Hematopoietic multipotent progenitor cell treated with erythropoietin and hydrocortisone succinate and interleukin-3 and kit ligand, for 6 days (in vitro differentiated cells): ENCODE measurements at regions not wholly inside any gene's neighbourhood (a gene's known extent, or its start where the extent isn't known, plus 50 kb on each side); places are given as distances from the start of the nearest gene placed in this dataset.
A peak's percentile ranks its signal among the peaks of the same experiment; 100 is the strongest.
"Not testable (repeated sequence)": the region's sequence is repeated elsewhere in the genome, so short reads cannot be mapped to it uniquely, and the experiment has no call there.

Experiments used
- DNase-seq: peaks from one replicate; pipeline ENCODE4 v3.0.0-alpha.2; 2015

GRCh38 chr6:71360556-71361335 lies 72.1 kb downstream of the OGFRL1 start:
- not testable (repeated sequence) for DNase-seq

DNA sequence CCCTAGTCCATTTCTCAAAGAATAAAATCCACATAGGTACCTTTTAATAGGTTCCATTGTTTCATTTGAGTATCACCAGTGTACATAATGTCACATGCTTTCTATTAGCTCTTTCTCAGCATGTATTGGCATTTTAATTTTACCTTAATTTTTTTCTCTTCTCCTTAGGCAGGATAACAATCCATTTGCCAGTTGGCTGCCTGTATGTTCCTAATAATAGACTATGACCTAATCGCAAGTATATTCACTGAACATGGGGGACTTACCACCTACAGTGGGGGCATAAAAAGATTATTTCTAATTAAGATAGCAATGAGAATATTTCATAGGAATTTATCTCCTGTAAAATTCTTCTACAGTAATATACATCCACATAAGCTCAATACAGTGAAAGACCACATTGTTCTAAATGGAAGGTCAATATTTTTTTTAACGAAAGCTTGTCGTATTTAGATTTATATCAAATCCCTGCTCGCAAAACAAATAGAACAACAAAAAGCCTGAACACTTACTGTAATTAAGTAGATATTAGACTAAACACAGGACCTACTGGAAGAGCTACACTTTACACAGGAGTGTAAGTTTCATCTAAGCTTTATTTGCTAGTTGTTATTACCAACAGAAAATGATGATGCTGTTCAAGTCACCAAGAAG lies 76.4 kb downstream of the OGFRL1 start:
- DNase-seq, result no peak

DNA sequence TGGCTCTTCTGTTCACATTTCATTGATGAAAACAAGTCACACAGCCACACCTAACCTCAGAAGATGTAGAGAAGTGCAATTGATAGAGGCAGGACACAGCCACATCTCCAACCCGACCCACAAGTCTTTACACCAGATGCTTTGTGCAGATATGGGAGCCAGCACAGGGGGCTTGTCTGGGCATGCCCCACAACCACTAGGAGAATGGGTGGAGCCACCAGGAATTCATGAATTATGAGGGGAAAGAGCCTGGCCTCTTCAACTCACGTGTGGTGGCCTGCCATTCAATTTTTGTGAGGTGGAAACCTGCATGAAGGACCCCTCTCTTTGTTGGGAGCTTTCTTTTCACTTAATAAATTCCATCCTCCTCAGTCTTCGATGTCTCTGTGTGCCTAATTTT lies 79.1 kb downstream of the OGFRL1 start:
- peak; percentile 72 for DNase-seq

GRCh38 chr6:71368284-71368683 lies 79.7 kb downstream of the OGFRL1 start:
- DNase-seq, result no peak

- no peak for DNase-seq
Measured at GRCh38 chr6:71371559-71371958, 82.9 kb downstream of the OGFRL1 start.

GRCh38 chr6:71373943-71374342 lies 85.3 kb downstream of the OGFRL1 start:
- no peak for DNase-seq

DNA sequence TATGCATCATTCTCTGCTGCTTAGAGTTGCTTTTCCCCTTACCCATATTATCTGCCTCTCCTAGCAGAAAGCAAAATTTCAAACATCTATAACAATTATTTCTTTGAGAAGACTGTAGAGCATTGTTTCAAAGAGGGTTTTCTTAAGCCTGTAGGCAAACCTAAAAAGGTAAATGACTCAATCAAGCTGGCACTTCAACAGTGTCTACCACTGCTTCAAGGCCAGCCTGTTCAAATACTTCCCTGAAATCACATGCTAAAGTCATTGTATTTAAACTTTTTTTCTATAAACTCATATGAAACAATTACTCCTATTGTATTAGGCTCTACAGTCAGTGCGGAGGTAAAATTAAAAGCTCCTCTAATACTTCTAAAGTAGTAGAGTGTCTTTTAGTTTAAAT lies 87.1 kb downstream of the OGFRL1 start:
- DNase-seq, result no peak

DNA sequence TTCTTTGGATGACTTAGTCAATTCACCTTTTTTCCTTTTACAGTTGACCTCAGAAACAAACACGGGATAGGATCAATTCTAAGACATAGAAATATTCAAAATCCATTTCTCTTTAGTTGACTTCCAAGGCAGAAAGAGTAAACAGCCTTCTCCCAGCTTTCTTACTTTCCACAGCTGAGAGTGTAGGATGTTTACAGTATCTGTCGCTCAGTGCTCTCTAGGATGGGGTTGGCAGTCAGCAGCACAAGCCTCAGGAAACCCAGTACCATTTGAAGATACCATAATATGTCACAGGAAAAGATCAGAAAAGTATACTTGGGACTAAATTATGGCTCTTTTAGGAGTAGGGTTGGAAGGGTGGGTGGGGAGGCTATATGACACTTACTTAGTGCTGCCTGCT lies 88.2 kb downstream of the OGFRL1 start:
- DNase-seq, result no peak

- DNase-seq, result no peak
Measured at GRCh38 chr6:71383476-71383875, 94.9 kb downstream of the OGFRL1 start.

DNA sequence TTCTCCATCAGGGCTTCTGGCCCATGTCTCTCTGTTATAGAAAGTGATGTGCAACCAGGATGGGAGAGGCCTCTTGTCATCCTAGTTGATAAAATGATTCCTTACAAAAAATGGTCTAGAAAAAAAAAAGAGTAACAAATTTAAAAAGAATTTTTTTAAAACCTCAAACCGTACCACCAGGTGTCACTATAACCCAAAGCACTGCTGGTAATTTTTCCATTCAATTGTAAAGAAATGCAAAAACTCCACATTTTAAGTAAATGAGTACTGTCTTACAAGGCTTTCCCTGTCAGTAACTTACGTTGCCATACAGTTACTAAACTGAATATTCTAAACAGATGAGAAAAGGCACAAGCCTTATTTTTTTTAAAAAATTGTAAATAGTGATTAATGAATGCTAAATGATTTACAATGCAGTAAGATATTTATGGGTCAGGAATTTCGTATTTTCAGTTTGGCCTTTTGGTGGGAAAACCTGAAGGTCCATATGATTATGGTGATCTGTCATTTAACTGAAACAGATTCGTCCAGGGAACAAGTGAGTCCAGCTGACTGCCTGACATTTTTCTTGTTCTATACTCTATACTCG lies 95.4 kb downstream of the OGFRL1 start:
- DNase-seq, result peak; percentile 67

GRCh38 chr6:71385111-71385822 lies 96.7 kb downstream of the OGFRL1 start:
- DNase-seq, result no peak

DNA sequence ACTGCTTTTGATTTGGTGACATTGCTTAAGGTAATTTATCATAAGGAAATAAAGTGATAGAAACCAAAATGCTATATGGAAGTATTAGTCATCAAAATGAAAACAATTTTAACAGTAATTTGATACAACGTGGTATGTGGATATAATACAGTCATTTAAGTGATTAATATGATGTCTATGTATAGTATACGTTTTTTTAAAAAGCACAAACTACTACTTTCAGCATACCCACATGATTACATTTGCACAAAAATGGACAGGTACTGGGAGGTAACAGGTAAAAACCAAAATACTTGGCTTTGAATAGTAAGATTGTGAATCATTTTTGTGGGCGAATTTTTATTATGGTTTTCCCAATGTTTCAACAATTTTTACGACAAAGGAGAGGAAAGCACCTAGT lies 97.6 kb downstream of the OGFRL1 start:
- no peak for DNase-seq

GRCh38 chr6:71387179-71387578 lies 98.6 kb downstream of the OGFRL1 start:
- DNase-seq, result no peak

- DNase-seq, result peak; percentile 17
Measured at GRCh38 chr6:71388068-71388744, 99.6 kb downstream of the OGFRL1 start.

DNA sequence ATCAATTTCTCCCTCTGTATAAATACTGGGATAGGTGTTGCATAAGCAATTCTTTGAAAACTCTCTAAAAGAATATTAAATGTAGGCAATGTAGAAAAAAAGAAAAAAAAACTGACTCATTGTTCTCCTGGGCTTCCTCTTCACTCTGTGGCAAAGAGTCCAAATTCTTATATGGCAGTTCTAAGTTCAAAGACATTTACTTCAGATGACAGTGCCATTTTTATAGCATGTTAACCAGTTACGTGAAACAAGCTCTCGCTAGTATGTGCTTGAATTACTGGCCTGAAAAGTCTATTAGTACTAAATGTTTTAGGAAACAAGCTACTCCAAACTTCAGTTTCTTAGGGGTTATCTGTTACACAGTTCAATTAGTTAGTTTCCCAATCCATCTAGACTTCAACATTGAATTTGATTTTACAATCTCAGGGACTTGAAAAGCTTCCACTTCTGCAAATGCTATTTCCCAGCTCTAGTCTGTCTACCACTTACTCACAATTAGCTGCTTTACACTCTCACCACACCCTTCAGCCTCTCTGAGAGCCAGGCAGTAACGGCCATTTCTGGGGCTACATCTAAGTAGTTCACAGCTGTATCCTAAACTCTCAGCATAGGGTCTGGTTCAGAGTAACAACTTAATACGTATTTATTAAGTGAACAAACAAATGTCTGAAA lies 100.4 kb downstream of the OGFRL1 start:
- no peak for DNase-seq

DNA sequence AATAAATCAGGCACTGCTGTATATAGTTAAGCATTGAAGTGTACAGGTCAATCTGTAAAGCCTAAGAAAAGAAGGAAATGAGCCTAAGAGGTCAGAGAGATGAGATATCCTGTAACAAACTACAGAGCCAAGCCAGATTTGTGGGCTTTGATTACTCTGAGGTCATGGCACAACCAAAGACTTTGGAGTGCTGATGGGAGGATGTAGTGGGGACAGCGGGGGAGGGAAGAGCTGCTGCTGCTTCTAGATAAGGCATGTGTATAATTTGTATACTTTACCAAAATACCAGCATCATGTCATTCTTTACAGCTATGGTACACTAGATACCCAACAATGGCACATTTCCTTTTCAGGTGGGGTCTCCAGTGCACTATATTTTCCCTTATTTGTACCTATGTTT lies 102.5 kb downstream of the OGFRL1 start:
- DNase-seq, result no peak

DNA sequence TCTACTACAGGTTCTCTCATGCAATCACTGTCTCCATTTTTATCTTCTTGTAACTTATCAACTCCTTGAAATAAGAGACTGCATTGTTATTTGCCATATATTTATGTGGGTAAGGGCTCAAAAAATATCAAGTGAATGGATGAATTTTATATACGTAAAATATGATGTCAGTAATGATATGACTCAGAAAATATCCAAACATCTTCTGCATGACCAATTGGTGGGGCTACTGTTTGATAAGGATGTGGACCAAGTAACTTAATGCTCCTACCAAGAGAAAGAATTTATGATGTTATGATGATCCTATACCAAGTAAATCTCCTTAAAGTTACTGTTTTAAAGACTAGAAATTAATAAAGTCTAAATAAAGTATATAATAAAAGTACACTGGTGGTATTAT lies 103.7 kb downstream of the OGFRL1 start:
- DNase-seq, result no peak

DNA sequence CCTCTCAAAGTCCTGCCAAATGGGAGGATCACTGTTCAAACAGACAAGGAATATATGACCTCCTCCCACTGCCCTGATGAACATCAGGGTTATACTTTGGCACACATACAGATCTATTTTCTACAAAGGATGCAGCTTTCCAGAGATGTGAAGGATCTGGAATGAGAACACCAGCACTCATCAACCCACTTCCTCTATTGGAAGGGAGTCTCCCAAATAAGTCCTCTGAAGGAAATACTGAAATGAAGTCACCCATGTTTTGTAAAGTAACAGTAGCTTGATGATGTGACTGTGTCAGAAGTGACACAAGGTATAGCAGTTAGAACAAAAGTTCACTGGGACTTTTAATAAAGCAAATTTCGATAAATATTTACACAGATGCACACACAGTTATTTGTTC lies 104.9 kb downstream of the OGFRL1 start:
- no peak for DNase-seq

DNA sequence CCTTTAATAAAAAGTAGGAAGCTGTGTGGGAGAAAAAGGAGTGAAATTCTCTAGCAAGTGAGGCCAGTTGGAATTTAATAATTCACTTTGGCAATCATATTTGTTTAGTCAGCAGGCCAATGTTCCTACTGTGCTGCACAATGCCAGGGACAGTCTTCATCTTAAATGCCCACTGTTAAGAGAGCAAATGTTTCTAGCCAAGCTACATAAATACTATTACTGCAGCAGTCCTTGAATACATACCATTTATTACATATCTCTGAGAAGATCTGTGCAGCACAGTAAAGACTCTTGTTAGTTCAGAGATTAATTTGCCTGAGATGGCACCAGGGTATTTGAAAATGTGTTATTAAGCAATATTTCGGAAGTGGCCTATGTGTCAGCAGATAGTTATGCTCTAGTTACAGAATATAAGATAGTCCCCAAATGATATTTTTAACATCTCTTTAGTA lies 105.4 kb downstream of the OGFRL1 start:
- no peak for DNase-seq

GRCh38 chr6:71394926-71395325 lies 106.3 kb downstream of the OGFRL1 start:
- DNase-seq, result no peak

DNA sequence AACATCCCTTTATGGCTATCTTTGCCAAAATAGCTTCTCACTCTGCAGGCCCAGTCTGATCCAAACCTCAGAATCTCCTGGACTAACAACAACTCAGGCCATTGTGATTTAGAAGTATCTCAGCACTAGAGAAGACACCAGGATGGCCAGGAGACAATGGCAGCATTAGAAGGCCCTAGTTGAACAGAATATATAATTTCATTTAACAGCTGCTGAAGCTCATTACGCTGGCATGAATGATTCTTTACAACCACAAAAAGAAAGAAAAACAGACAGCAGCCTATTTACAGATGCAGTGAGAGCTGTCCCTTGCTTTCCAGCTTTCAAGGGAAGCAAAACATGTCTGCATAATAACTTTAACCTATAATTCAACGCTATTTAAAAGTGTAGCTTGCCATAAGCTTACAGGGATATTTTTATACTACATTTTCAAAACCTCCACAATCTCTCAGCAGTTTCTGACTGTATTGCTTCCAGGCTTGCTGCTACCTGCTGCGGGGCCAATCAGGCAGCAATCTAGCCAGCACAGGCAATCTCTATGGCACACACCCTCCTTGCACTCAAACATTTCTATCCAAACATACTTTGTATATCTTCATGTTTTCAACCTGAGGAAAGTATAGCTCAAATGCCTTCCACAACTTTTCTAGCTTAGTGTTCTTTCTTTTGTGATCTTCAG lies 107.3 kb downstream of the OGFRL1 start:
- DNase-seq, result no peak

DNA sequence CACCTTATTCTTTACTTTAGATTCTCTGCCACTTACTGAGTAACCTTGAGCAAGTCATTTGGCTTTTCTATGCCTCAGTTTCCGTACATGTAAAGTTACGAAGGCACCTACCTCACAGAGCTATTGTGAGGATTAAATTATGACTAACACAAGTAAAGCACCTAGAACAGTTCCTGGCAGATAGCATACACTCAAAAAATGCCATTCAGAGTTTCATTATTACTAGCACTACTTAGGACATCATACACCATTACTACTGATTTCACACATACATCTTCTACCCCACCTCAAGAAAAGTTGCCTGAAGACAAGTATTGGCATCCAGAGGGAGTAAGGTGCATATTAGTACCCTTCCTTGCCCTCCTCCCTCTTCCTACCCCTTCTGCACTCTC lies 107.8 kb downstream of the OGFRL1 start:
- no peak for DNase-seq
